HepG2 (cell line): ENCODE measurements at regions not wholly inside any gene's neighbourhood (a gene's known extent, or its start where the extent isn't known, plus 50 kb on each side); places are given as distances from the start of the nearest gene placed in this dataset.
"Not testable (repeated sequence)": the region's sequence is repeated elsewhere in the genome, so short reads cannot be mapped to it uniquely, and the experiment has no call there.

Source experiments
- ATAC-seq: fragments of 200-7000 bp; cut with Tn5 transposase; 3 replicates; pipeline ENCODE4 v1.9.1; 2020; ENCODE audit warnings: mild to moderate bottlenecking, moderate library complexity
- BruUV-seq: library from RNA; stranded (reverse); fragments of 400-500 nt; replicated peaks from 2 replicates; lab custom pipeline; 2021; lab: Mats Ljungman, UMichigan
- CTCF ChIA-PET: fragments of 300-600 bp; formaldehyde crosslinking; extraction: SDS; loops from one replicate; lab custom pipeline; 2021; ENCODE audit warnings: low total read pairs, inconsistent platforms, low intra/inter-chr PET ratio; lab: Yijun Ruan, JAX
- POLR2A ChIA-PET: fragments of 350-600 bp; sonication (Branson Sonifier 250); formaldehyde crosslinking; loops from one replicate; lab custom pipeline; 2020; ENCODE audit warnings: antibody characterized with exemption, inconsistent platforms; lab: Yijun Ruan, JAX
- DNase-seq: peaks from one replicate; pipeline ENCODE4 v3.0.0-alpha.2; 2015; ENCODE audit warnings: low spot score
- FAIRE-seq: peaks from 3 replicates; lab custom pipeline; 2011; peaks lifted over from hg19 to GRCh38; lab: Jason Lieb, UNC
- H2AFZ ChIP-seq: one replicate; pipeline ENCODE4 v1.6.1; 2011; ENCODE audit warnings: low read length, inconsistent platforms
- H3K27ac ChIP-seq: fragments of 300-600 bp; 3 replicates; pipeline ENCODE4 v1.8.0; 2011; ENCODE audit warnings: mixed run types, mild to moderate bottlenecking, mixed read lengths, low read length, inconsistent platforms; ENCODE audit not compliant: insufficient read depth; ENCODE audit errors: extremely low read length
- H3K27me3 ChIP-seq, 2 experiments: fragments of 200-600 bp in 1 of 2; 2 replicates in 1 of 2; 3 replicates in 1 of 2; pipeline versions ENCODE4 v1.6.0 to v1.8.0; 2011; ENCODE audit warnings: low read length in 2 of 2, mild to moderate bottlenecking in 2 of 2, moderate library complexity in 2 of 2, inconsistent platforms in 1 of 2; ENCODE audit not compliant: insufficient read depth in 2 of 2, control insufficient read depth in 1 of 2
- H3K36me3 ChIP-seq, 2 experiments: fragments of 200-600 bp in 1 of 2; replicated peaks in 1 of 2; 2 replicates in 1 of 2; 3 replicates in 1 of 2; pipeline versions ENCODE4 v1.5.1 to v1.8.0; 2011; ENCODE audit warnings: low read length in 2 of 2, inconsistent platforms in 1 of 2; ENCODE audit not compliant: insufficient read depth in 2 of 2, control insufficient read depth in 1 of 2
- H3K4me1 ChIP-seq: 2 replicates; pipeline ENCODE4 v1.5.1; 2012; ENCODE audit warnings: low read length, inconsistent platforms; ENCODE audit not compliant: insufficient read depth
- H3K4me2 ChIP-seq: 2 replicates; pipeline ENCODE4 v1.6.0; 2011; ENCODE audit warnings: low read depth, low read length, inconsistent platforms
- H3K4me3 ChIP-seq, 3 experiments: fragments of 200-600 bp in 1 of 3; sonication (generic), shearing (Covaris generic) in 1 of 3; replicated peaks in 1 of 3; 2 replicates each; pipeline ENCODE4 v1.5.1; 2011 to 2016; ENCODE audit warnings: low read length in 3 of 3, inconsistent platforms in 2 of 3, low read depth in 2 of 3, mild to moderate bottlenecking in 2 of 3, control low read depth in 1 of 3, mixed read lengths in 1 of 3; ENCODE audit not compliant: insufficient read depth in 1 of 3
- H3K79me2 ChIP-seq: one replicate; pipeline ENCODE4 v1.6.1; 2011; ENCODE audit warnings: low read length, inconsistent platforms; ENCODE audit not compliant: insufficient read depth
- H3K9ac ChIP-seq: 2 replicates; pipeline ENCODE4 v1.6.0; 2011; ENCODE audit warnings: mild to moderate bottlenecking, low read depth, low read length, inconsistent platforms; ENCODE audit not compliant: insufficient read depth
- H3K9me3 ChIP-seq: 2 replicates; pipeline ENCODE4 v1.5.1; 2012; ENCODE audit warnings: mild to moderate bottlenecking, low read length
- H4K20me1 ChIP-seq: 2 replicates; pipeline ENCODE4 v1.6.0; 2011; ENCODE audit warnings: inconsistent platforms, mild to moderate bottlenecking, low read length, moderate library complexity; ENCODE audit not compliant: insufficient read depth
- ARID2 ChIP-seq: sonication (generic); formaldehyde crosslinking; IDR thresholded peaks from 2 replicates; pipeline ENCODE4 v1.8.1; 2022; ENCODE audit warnings: mild to moderate bottlenecking, missing genetic modification reagents, borderline replicate concordance
- ELF4 ChIP-seq: sonication (generic); formaldehyde crosslinking; IDR thresholded peaks from 2 replicates; pipeline ENCODE4 v1.5.0; 2020; ENCODE audit warnings: missing genetic modification reagents, mild to moderate bottlenecking, moderate library complexity, borderline replicate concordance
- FIP1L1 ChIP-seq: fragments of 200-400 bp; formaldehyde crosslinking; IDR thresholded peaks from 2 replicates; pipeline ENCODE4 v1.6.1; 2018; ENCODE audit warnings: low read depth, mild to moderate bottlenecking, low read length, moderate library complexity, borderline replicate concordance; ENCODE audit not compliant: insufficient read depth
- KDM5B ChIP-seq: sonication (generic); formaldehyde crosslinking; IDR thresholded peaks from 2 replicates; pipeline ENCODE4 v1.4.0; 2020; ENCODE audit warnings: missing genetic modification reagents, mild to moderate bottlenecking, borderline replicate concordance
- WIZ ChIP-seq: sonication (generic); formaldehyde crosslinking; IDR thresholded peaks from 2 replicates; pipeline ENCODE4 v1.5.1; 2020; ENCODE audit warnings: mild to moderate bottlenecking, missing genetic modification reagents
- ZEB1 ChIP-seq: IDR thresholded peaks from 2 replicates; pipeline ENCODE4 v1.6.1; 2012; ENCODE audit warnings: mild to moderate bottlenecking, low read depth, inconsistent platforms; ENCODE audit not compliant: insufficient replicate concordance
- ZNF589 ChIP-seq: sonication (generic); formaldehyde crosslinking; conservative IDR thresholded peaks from 2 replicates; pipeline ENCODE4 v1.8.0; 2022; ENCODE audit warnings: mild to moderate bottlenecking, moderate library complexity, missing genetic modification reagents
- ZSCAN5A ChIP-seq: sonication (generic); formaldehyde crosslinking; IDR thresholded peaks from 2 replicates; pipeline ENCODE4 v1.8.0; 2022; ENCODE audit warnings: mild to moderate bottlenecking, missing genetic modification reagents, borderline replicate concordance
- WGBS: methylation state at CpG from one replicate; pipeline ENCODE4 v1.1.6; 2017; ENCODE audit warnings: low lambda C conversion rate; 5-methylcytosine and 5-hydroxymethylcytosine counted together
- in situ Hi-C: cut with HindIII; loops from 2 replicates; pipeline ENCODE4 v1.10.0; 2017; ENCODE audit warnings: low pct_unique_long_range_greater_than_20kb; ENCODE audit not compliant: extremely low pct_ligation_motif_present
- intact Hi-C: fragments of 100-400 bp; cut with micrococcal nuclease; formaldehyde crosslinking; loops from one replicate; pipeline ENCODE4 v1.10.0; 2022; ENCODE audit not compliant: unreplicated experiment

- ChIA-PET CTCF (no interaction called here), POLR2A (no interaction called here)
- TF ChIP-seq WIZ (CRISPR knock-in tag): no peak
- TF ChIP-seq KDM5B: no peak
- TF ChIP-seq ZSCAN5A (CRISPR knock-in tag): no peak
- TF ChIP-seq ZNF589 (CRISPR knock-in tag): no peak
- no peak for TF ChIP-seq FIP1L1
- no peak for TF ChIP-seq ARID2 (CRISPR knock-in tag)
- no peak for TF ChIP-seq ELF4
- no peak for TF ChIP-seq ZEB1
- BruUV-seq: no TSS peak
- Histone ChIP-seq H3K4me2 (no peak overlapping the region), H3K9me3 (no peaks in the 10 kb centered on the region; the same call in 1 of the 2 replicates), H2AFZ (no peak overlapping the region), H3K79me2 (no peaks in the 10 kb centered on the region), H3K4me1 (no peaks in the 10 kb centered on the region), H4K20me1 (no peaks in the 10 kb centered on the region), H3K4me3 (no peak overlapping the region), H3K27me3 (no peaks in the 10 kb centered on the region), H3K36me3 (no peaks in the 10 kb centered on the region), H3K27ac (no peak overlapping the region), H3K9ac (no peak overlapping the region)
- ATAC-seq (no peak), FAIRE-seq (no peak), DNase-seq (no peak)
- in situ Hi-C loops (no loop called here), intact Hi-C loops (no loop called here)
These were observed 155.4 kb downstream of the GOLGA6L6 start for GRCh38 chr15:20386198-20386597.

GRCh38 chr15:20380199-20380598 is 161.4 kb downstream of the GOLGA6L6 start:
- ATAC-seq, intact Hi-C loops, H3K4me1 ChIP-seq, FAIRE-seq, POLR2A ChIA-PET, H2AFZ ChIP-seq, H3K27me3 ChIP-seq, H3K36me3 ChIP-seq, H4K20me1 ChIP-seq, in situ Hi-C loops, H3K79me2 ChIP-seq, H3K4me2 ChIP-seq, H3K27ac ChIP-seq, H3K9ac ChIP-seq, CTCF ChIA-PET, H3K4me3 ChIP-seq, H3K9me3 ChIP-seq, BruUV-seq, DNase-seq: not testable (repeated sequence)
- 11% methylated on average over 5 of the region's 5 CpGs for WGBS
